ENCODE measurements at regions not wholly inside any gene's neighbourhood (a gene's known extent, or its start where the extent isn't known, plus 50 kb on each side); places are given as distances from the start of the nearest gene placed in this dataset.

DNA sequence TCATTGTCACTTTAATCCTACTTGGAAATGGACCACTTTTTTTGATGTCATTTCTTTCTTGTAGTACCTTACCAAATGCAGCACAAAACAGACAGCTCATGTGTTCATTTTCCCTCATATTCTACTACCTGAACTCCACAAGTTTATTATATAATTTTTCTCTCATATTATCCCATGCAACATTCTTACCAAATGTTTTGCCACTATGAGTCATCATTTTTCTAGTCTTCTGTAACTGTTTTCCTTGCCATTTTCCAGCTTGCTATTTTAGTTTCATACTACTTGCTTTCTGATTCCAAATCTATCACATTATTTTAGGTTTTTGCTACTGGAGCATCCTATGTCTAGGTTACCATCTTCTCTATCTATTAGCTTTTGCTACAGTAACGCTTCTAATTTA lies 332.7 kb downstream of the ZFHX3 start:
- TF ChIP-seq TEAD4 (IDR thresholded peaks at IDR 0.05) (no peak), YY1 (IDR thresholded peaks at IDR 0.05; ENCODE audit: low read depth) (no peak), TAF1 (IDR thresholded peaks at IDR 0.05; ENCODE audit: low read depth) (no peak)

DNA sequence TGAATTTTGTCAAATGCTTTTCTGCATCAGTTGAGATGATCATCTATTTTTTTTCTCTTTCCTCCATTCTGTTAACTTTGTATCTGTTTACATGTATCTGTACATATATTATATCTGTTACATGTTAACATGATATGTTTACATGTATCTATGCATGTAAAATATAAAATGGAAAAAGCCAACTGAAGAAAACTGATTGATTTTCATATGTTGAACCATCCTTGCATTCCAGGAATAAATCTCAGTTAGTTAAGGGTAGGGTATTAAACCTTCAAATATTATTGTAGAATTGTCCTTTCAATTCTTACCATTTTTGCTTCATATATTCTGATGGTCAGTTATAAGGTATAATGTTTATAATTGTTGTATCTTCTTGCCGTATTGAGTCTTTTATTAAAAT lies 336.1 kb downstream of the ZFHX3 start:
- no peak for TF ChIP-seq TEAD4 (IDR thresholded peaks at IDR 0.05)
- TF ChIP-seq, protein P1, sequence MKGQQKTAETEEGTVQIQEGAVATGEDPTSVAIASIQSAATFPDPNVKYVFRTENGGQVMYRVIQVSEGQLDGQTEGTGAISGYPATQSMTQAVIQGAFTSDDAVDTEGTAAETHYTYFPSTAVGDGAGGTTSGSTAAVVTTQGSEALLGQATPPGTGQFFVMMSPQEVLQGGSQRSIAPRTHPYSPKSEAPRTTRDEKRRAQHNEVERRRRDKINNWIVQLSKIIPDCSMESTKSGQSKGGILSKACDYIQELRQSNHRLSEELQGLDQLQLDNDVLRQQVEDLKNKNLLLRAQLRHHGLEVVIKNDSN (IDR thresholded peaks at IDR 0.05) = no peak

DNA sequence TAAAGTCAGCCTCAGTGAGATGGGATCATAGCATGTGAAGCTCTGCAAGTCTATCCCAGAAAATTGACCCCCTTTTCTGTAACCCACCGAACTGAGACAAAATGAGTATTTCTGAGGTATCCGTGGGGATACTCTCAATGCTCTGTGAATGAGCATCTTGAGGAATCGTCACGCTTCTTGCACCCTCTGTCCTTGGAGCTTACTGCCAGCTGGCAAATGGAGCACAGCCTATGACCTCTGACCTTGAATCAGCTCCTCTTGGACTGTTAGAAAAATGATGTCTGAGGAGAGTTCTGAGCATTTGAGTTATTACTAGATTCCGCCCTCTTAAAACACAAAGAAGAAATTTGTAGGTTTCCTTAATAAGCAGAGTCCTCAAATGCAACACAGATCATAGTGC lies 342.1 kb downstream of the ZFHX3 start:
- TF ChIP-seq TAF1 (IDR thresholded peaks at IDR 0.05; ENCODE audit: low read depth) (no peak), FOXM1 (IDR thresholded peaks at IDR 0.05; ENCODE audit: borderline replicate concordance, low read depth) (no peak), TCF12 (IDR thresholded peaks at IDR 0.05; ENCODE audit: low read depth) (no peak), EP300 (IDR thresholded peaks at IDR 0.05; ENCODE audit: borderline replicate concordance) (no peak), CEBPB (IDR thresholded peaks at IDR 0.05) (no peak), YY1 (IDR thresholded peaks at IDR 0.05; ENCODE audit: low read depth) (no peak), RAD21 (IDR thresholded peaks at IDR 0.05; ENCODE audit: low read depth) (no peak), EGR1 (IDR thresholded peaks at IDR 0.05) (no peak), ZBTB7A (IDR thresholded peaks at IDR 0.05; ENCODE audit: low read depth) (no peak)
- TF ChIP-seq, protein P1 (IDR thresholded peaks at IDR 0.05) = no peak
- TF ChIP-seq, protein P2, sequence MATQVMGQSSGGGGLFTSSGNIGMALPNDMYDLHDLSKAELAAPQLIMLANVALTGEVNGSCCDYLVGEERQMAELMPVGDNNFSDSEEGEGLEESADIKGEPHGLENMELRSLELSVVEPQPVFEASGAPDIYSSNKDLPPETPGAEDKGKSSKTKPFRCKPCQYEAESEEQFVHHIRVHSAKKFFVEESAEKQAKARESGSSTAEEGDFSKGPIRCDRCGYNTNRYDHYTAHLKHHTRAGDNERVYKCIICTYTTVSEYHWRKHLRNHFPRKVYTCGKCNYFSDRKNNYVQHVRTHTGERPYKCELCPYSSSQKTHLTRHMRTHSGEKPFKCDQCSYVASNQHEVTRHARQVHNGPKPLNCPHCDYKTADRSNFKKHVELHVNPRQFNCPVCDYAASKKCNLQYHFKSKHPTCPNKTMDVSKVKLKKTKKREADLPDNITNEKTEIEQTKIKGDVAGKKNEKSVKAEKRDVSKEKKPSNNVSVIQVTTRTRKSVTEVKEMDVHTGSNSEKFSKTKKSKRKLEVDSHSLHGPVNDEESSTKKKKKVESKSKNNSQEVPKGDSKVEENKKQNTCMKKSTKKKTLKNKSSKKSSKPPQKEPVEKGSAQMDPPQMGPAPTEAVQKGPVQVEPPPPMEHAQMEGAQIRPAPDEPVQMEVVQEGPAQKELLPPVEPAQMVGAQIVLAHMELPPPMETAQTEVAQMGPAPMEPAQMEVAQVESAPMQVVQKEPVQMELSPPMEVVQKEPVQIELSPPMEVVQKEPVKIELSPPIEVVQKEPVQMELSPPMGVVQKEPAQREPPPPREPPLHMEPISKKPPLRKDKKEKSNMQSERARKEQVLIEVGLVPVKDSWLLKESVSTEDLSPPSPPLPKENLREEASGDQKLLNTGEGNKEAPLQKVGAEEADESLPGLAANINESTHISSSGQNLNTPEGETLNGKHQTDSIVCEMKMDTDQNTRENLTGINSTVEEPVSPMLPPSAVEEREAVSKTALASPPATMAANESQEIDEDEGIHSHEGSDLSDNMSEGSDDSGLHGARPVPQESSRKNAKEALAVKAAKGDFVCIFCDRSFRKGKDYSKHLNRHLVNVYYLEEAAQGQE (IDR thresholded peaks at IDR 0.05; ENCODE audit: low read depth) = no peak

DNA sequence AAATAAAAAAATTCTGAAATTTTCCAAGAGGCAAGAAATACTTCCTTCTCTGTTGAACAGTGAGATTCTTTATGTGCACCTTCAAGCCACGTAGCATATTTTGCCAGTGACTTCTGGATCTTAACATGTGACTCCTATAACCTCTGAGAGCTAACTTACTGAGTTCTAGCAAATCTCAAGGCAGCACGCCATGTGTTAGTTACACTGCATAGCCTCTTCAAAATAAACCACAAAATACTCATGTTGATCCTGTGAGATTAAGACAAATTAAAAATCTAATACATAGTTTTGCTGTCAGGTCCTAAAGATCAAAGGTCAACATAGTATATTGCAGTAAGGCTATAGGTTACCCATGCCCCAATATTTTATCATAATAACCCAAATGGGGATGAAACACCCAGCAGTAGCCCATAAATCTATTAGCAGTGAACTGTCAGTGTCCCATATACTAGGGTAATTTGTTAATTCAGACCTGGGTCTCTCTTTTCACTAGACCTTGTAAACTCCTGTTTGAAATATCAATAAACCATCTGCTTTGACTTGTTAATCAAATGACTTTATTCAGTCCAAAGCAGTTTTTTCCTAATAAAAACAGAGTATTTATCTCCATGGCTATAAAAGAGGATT lies 343.1 kb downstream of the ZFHX3 start:
- TF ChIP-seq FOXM1 (IDR thresholded peaks at IDR 0.05; ENCODE audit: borderline replicate concordance, low read depth) (no peak), YY1 (IDR thresholded peaks at IDR 0.05; ENCODE audit: low read depth) (no peak), TAF1 (IDR thresholded peaks at IDR 0.05; ENCODE audit: low read depth) (no peak), RAD21 (IDR thresholded peaks at IDR 0.05; ENCODE audit: low read depth) (no peak), EP300 (IDR thresholded peaks at IDR 0.05; ENCODE audit: borderline replicate concordance) (no peak), NFIC (IDR thresholded peaks at IDR 0.05) (no peak), EGR1 (IDR thresholded peaks at IDR 0.05) (no peak), ZBTB7A (IDR thresholded peaks at IDR 0.05; ENCODE audit: low read depth) (no peak), TCF12 (IDR thresholded peaks at IDR 0.05; ENCODE audit: low read depth) (no peak), CEBPB (IDR thresholded peaks at IDR 0.05) (no peak), TEAD4 (IDR thresholded peaks at IDR 0.05) (no peak), CREB1 (IDR thresholded peaks at IDR 0.05; ENCODE audit: low read depth) (no peak)
- TF ChIP-seq, protein P3, sequence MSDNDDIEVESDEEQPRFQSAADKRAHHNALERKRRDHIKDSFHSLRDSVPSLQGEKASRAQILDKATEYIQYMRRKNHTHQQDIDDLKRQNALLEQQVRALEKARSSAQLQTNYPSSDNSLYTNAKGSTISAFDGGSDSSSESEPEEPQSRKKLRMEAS (IDR thresholded peaks at IDR 0.05) = no peak
- TF ChIP-seq, protein P2 (IDR thresholded peaks at IDR 0.05; ENCODE audit: low read depth) = no peak
- TF ChIP-seq, protein P1 (IDR thresholded peaks at IDR 0.05) = no peak

DNA sequence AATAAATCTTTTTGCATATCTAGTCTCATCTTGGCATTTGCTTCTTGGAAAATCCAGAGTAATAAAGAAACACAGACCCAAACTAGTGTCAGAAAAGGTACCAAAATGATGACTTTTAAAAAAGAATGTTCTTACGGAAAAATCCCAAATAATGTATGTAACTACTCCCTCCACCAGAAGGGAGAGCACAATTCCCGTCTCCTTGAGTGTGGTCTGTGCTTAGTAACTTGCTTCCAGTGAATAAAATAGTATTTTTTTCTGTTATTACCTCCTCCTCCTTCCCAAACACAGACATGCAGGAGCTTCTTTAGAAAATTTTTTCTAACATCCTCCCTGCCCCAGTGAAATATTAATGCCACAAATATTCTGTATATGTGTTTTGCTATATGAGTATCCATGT lies 358.1 kb downstream of the ZFHX3 start:
- TF ChIP-seq EGR1 (IDR thresholded peaks at IDR 0.05) = no peak

DNA sequence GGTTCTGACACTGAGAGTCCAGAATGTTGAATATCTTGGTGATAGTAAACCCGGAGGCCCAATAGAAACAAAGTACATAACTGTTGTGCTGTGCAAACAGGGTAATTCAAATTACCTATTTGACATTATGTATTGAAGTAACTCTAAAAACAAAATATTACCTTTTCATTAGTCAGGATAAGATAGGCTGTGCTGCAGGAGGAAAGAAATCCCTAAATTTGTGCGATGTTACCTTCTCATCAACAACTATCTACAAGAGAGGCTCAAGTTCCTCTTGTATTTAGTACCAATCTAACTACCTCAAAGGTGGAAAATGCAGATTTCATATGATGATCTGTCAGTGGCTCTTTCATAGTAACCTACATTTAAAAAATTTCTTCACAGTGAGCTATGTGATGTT lies 367.2 kb downstream of the ZFHX3 start:
- TF ChIP-seq EP300 (IDR thresholded peaks at IDR 0.05; ENCODE audit: borderline replicate concordance) (no peak), FOXM1 (IDR thresholded peaks at IDR 0.05; ENCODE audit: borderline replicate concordance, low read depth) (no peak), EGR1 (IDR thresholded peaks at IDR 0.05) (no peak)
- TF ChIP-seq, protein P1 (IDR thresholded peaks at IDR 0.05) = no peak
